ENCODE measurements at regions not wholly inside any gene's neighbourhood (a gene's known extent, or its start where the extent isn't known, plus 50 kb on each side); places are given as distances from the start of the nearest gene placed in this dataset.

- no peak for TF ChIP-seq CTCF (conservative IDR thresholded peaks at IDR 0.05; ENCODE audit: low read depth in 2 of 2)
- TF ChIP-seq, protein P1, sequence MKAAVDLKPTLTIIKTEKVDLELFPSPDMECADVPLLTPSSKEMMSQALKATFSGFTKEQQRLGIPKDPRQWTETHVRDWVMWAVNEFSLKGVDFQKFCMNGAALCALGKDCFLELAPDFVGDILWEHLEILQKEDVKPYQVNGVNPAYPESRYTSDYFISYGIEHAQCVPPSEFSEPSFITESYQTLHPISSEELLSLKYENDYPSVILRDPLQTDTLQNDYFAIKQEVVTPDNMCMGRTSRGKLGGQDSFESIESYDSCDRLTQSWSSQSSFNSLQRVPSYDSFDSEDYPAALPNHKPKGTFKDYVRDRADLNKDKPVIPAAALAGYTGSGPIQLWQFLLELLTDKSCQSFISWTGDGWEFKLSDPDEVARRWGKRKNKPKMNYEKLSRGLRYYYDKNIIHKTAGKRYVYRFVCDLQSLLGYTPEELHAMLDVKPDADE (IDR thresholded peaks at IDR 0.05): no peak
- no peak for TF ChIP-seq REST (IDR thresholded peaks at IDR 0.05; ENCODE audit: unreplicated experiment)
- TF ChIP-seq EZH2 (IDR thresholded peaks at IDR 0.05; ENCODE audit: low read depth, unreplicated experiment): no peak
Observed at GRCh38 chr14:76964695-76965094, 63.8 kb downstream of the IRF2BPL start.
